NCI-H1436 treated with DMSO at 0.1 percent for 48 hours (cell line): ENCODE measurements at regions not wholly inside any gene's neighbourhood (a gene's known extent, or its start where the extent isn't known, plus 50 kb on each side); places are given as distances from the start of the nearest gene placed in this dataset.
A peak's percentile ranks its signal among the peaks of the same experiment; 100 is the strongest.

ENCODE experiments used
- DNase-seq: peaks from one replicate; lab custom pipeline; 2025; lab: John Stamatoyannopoulos, UW

DNA sequence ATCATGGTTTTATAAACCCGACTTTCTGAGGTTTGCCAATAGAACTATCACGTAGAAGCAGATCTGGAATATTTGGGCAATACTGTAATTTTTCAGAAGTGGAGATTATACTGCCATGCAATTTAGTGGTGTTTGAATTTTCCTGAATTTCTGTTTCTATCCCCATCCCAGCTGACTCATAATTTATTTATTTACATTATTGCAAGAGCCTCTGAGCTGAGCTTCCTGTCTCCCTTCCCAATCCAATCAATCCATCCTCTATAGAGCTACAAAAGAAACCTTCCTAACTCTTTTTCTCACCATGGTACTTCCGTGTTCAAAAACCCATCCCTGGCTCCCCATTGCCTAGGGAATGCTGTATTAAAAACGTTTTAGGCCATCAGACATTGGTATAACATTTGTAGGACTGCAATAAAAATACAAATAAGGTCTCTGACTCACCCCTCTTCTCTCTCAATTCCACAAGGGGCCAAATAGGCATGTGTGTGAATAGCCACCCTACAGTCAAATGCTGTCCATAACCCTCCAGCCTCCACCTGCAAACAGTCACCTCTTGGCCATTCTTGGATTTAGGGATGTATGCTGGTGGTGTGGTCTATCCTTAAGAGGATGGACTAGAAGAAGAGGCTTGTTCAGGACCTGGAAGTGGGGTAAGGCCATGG lies 190.7 kb downstream of the CD47 start:
- DNase-seq: no peak

DNA sequence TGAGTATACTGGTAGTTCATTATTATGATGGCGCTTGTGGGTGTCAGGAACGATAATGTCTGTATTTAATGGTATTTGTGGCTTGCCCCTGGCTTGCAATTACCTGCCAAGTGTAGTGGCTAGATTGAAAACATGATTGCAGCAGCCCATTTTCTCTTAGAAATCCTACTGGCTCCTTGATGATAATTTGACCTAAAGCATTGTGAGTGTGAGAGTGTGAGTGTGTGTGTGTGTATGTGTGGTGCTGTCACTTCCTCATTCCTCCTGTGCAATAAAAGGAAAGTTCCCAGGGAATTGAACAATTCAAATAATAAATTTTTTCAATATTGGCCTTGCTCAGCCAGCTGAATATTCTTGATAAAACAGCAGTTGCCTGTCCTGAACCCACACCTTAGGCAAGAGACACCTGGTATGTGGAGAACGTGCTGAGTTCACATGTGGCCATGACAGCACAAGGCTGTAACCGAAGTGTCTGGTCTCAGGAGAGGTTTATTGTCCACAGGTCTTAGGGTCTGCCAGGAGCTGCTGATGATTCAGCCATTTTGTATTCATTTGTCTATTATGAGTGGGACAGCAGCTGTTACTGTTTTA lies 193.3 kb downstream of the CD47 start:
- DNase-seq: peak; percentile 66

DNA sequence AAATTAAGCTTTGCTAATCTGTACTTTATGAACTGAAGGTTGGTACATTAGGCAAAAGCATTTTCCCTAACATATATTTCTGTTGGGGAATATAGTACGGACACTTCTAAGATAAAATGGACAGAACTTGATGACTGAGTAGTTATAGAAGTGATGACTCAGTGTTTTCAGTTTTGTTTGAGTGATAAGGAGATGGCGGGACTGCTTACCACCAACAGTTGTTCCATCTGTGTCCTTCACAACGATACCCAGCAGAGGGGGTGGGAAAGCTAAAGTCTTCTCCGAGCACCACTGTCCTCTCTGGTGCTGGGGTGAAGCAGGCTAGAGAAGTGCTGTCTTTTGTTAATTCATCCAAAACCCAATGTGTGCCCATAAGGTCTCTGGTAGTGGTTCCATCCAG lies 195.8 kb downstream of the CD47 start:
- DNase-seq: no peak

DNA sequence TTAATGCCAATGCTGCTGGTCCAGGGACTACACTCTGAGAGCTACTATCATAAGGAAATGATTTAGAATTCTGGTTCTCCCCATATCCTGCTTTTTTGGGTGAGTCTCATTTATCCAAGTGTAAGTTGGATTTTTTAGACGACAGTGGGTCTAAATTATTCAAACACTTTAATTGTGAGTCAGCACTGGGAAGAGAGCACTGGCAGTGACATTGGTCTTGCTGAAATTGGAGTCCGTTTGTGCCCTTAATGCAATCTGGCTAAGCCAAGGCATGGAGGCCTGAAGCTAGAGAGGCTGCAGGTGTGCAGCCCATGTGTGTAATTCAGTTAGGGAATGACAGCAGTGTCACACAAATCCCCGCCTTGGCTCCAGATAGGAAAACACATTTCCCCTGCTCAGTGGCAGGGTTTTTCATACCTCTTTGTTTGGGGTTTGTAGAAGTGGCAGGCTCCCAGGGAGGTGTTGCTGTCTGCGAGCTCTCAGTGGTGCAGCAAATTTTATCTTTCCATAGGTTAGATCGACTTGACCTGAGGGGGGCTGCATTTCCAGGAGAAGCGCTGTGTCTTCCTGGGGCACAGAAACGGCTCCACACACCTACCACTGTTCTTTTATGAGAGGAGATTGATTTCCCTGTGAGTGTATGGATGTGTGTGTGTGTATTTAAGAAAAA lies 197.7 kb downstream of the CD47 start:
- no peak for DNase-seq

DNA sequence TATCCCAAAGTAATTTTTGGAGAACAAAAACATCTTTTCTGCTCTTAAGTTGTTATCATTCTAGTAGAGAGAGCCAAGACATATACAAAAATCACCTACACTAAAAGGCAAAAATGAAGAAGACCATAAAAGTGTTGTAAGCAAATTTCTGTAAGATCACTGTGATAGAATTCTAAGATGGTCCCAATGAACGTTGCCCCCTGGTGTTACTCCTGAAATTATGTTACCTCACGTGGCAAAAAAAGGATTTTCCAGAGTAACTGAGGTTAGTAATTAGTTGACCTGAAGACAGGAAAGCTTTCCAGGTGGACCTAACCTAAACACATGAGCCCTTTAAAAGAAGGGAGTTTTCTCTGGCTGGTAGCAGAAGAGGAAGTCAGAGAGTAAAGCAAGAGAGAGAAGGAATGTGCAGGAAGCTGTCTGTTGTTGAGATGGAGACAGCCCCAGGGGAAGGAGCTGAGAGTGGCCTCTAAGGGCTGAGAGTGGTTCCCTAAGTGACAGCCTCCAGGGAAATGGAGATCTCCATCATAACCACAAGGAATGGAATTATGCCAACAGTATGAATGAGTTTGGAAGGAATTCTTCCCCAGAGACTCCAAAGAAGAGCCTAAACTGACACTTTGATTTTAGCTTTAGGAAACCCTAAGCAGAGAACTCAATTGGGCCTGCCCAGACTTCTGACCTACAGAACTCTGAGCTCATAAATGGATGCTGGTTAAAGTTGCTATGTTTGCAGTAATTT lies 205.9 kb downstream of the CD47 start:
- DNase-seq: no peak

DNA sequence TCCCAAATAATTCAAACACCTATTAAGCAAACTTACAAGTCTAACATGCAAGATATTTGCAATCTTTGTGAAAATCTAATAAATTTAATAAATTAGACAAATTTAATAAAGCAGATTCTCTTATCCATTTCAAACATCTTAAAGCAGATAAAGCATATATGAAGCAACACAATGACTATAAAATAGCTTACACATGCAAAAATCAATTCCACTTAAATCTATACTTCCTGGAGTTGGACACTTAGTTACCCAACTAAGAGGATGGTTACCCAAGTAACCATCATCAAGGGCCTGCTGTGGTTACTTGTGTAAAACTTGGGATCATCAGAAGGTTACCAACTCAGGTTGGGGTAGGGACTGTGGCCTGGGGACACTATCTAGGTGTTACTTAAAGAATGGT lies 206.8 kb downstream of the CD47 start:
- DNase-seq: no peak

DNA sequence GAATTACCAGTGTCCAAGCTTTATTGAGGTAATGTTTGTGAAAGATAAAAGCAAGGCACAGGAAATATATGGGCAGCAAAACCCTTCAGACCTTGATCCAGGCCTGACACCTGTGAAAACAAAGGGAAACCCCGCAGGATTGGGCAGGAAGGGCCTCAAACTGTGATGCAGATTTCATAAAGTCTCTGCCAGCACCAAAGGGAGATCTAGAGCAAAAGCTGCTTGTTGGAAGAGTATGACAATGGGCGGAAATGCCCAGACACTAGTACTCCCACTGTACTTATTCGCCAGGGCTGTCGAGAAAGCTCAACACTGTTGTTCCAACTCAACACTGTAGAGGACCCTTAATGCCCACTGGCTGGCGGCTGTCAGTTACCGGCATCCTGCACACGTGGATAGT lies 207.9 kb downstream of the CD47 start:
- no peak for DNase-seq

DNA sequence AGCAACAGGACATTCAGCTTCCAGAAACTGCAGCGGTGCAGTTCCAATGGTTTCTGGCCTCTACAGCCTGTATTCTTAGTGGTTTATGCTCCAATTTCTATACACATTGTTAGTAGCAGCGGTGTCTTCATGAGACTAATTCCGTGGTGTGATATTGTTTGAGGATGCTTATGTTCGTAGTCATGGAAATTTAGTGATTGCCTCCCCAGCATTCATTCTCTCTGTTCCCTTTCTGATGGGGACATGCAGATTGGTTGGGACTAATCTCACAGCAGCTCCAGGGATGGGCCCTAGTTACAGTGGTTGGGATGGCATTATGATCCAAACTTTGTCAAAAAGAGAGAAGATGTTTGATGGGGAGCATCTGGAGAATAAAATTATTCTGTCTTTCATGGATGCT lies 208.6 kb downstream of the CD47 start:
- no peak for DNase-seq

DNA sequence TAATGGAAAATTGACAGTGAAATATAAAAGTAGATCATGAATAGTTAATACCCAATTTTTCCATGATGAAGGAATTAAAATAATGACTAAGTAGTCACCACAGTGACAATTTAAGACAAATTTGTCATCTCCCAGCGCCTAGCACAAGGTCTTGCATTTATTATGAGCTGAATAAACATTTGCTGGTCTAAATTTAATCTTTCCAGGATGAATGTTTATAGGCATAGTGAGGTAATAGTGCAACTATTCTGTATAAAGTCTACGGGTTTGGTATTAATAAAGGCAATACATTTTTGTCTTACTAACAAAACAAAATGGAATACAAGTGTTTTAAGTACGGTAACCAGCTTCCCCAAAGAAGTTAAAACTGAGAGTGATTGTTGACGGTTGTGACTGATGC lies 209.3 kb downstream of the CD47 start:
- DNase-seq: no peak

DNA sequence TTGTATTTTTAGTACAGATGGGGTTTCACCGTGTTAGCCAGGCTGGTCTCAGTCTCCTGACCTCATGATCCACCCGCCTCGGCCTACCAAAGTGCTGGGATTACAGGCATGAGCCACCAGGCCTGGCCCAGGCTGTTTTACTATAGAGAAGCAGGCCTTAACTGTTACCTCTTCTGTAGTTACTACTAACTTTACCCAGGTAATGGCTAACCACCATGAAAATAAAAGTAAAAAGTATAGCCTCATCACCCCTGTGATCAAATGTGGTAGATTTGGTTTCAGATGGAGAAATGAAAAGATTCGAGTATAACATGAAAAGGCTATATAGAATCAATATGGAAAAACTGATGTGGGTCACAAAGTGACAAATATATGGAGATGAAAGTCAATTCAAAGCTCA lies 210.1 kb downstream of the CD47 start:
- no peak for DNase-seq

DNA sequence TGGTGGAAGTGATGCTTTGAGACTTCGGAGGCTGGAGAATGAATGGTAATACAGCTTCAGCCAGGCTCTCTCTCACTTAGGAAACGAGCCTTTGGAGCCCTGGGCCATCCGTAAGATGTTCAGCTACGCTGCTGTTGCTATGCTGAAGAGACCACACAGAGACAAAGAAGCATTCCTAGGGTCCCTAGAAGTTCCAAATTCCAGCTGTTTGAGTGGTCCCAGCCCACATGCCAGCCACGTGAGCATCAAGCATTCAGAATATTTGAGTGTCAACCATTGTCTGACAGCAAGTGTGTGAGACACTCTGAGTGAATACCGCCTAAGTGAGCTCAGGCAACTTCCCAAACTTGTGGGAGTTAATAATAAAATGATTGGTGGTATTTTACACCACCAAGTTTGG lies 212.9 kb downstream of the CD47 start:
- no peak for DNase-seq

DNA sequence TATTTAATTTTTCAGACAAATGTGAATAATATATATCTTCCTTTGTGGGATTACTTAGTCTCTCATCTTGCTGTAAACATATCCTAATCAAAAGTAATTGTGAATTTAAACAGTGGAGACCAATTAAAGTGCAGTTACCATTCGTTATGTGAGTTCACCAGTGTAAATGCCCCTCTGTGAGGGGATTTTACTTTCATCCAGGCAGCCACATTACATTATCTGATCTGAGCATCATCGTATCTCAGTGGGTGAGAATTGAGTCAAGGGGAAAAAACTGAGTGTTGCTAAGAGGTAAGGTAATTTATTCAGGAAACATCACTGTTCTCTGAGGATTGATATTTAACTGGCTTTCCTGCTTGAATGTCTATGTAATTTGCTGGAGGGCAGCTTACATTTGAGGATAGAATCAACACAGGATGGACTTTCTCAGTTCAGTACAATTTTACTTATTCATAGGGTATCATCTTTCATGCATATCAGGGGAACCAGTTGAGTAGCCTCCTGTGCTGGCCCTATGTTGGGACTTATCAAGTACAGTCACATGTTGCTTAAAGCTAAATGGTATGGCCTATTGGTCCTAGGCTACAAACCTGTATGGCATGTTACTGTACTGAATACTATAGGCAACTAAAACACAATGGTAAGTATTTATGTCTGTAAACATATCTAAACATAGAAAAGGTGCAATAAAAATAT lies 219.7 kb downstream of the CD47 start:
- DNase-seq: peak; percentile 29

DNA sequence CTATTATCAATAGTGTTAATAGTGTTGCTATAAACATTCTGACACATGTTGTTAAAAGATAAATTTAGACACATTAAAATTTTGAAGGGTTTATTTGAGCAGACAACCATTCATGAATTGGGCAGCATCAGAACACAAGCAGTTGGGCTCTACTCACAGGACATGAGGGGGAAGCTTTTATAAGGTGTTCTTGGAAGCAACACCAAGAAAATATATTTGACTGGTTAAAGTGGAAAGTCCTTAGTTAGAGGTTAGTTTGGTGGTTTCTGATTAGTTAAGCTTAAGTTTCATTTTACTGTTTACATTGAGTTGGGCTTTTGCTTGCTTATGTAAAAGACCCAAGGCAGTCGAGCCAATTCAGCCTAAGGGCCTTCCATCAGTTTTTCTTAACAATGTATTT lies 220.7 kb downstream of the CD47 start:
- no peak for DNase-seq

DNA sequence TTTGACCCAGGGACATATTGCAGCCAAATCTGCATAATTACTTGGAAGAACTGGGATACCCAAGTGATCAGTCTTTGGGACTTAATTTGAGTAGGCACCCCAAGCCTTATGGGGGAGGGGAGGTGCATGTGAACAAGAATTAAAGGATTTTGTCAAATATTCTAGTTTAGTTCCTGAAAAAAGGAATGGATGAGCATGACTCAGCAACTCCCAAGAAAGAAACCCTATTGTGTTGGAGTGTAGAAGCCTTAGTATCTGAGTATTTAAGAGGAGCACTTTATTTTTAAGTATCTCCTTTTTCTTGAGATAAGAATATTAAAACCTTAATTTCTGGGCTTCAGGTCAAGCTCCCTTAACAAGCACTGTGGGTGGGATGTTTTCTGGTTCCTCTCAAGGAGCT lies 222.4 kb downstream of the CD47 start:
- DNase-seq: no peak

DNA sequence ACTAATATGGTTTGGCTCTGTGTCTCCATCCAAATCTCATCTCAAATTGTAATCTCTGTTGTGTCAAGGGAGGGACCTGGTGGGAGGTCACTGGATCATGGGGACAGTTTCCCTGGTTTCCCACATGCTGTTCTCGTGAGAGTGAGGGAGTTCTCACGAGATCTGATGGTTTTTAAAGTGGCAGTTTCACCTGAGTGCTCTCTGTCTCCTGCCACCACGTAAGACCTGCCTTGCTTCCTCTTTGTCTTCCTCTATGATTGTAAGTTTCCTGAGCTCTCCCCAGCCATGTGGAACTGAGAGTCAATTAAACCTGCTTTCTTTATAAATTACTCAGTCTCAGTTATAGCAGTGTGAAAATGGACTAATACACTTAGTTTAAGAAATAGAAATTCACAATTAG lies 228.9 kb downstream of the CD47 start:
- DNase-seq: peak; percentile 65

DNA sequence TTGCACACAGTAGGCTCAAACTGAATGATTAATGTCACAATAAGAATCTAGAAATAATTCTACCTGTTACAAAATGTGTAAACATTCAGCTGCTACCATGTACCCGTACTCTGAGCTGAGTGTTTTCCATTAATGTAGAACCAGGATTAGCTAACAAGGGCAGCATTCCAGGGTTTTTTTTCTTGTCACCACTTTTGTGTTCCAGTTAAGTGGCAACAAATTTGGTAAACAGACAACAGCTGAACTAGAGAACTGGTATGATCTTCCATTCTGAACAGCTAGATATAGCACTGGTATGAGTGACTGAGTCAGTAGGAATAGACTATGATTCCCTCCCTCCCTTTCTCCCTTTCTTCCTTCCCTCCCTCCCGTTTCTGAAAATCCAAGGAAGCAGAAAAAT lies 229.4 kb downstream of the CD47 start:
- DNase-seq: no peak
